ENCODE measurements at regions not wholly inside any gene's neighbourhood (a gene's known extent, or its start where the extent isn't known, plus 50 kb on each side); places are given as distances from the start of the nearest gene placed in this dataset.

GRCh38 chr12:115451780-115452736 lies 768.1 kb upstream of the TBX3 start:
- no peak overlapping the region for H3K4me3 ChIP-seq
- ATAC-seq (peak; percentile 82), DNase-seq (peak; percentile 31 to 61 (median 44))
- H3K9me3 ChIP-seq = no peaks in the 10 kb centered on the region
- H3K27me3 ChIP-seq = no peaks in the 10 kb centered on the region
- H3K4me1 ChIP-seq = peaks cover 9% of the 10 kb centered on the region
- TF ChIP-seq CTCF (IDR thresholded peaks at IDR 0.05) (no peak), POLR2A (IDR thresholded peaks at IDR 0.05) (no peak)
- intact Hi-C loops (cut with DNase I) = no loop called here
- no peak overlapping the region for H3K27ac ChIP-seq
- H3K36me3 ChIP-seq (replicated peaks in 1 of 2; ENCODE audit: insufficient read depth in 1 of 2, low read depth in 2 of 2) = no peaks in the 10 kb centered on the region
- 8 to 10% methylated on average over 36 to 39 of the region's 83 CpGs for WGBS, 2 donors

GRCh38 chr12:115451151-115451779 lies 767.3 kb upstream of the TBX3 start:
- no peaks in the 10 kb centered on the region for H3K27me3 ChIP-seq
- TF ChIP-seq POLR2A (IDR thresholded peaks at IDR 0.05) (no peak), CTCF (IDR thresholded peaks at IDR 0.05) (no peak)
- peaks cover 9% of the 10 kb centered on the region for H3K4me1 ChIP-seq
- WGBS, 2 donors = 55 to 59% methylated on average over 12 of the region's 12 CpGs
- H3K27ac ChIP-seq = no peak overlapping the region
- H3K9me3 ChIP-seq = no peaks in the 10 kb centered on the region
- intact Hi-C loops (cut with DNase I) = no loop called here
- no peaks in the 10 kb centered on the region for H3K36me3 ChIP-seq (replicated peaks in 1 of 2; ENCODE audit: insufficient read depth in 1 of 2, low read depth in 2 of 2)
- ATAC-seq = no peak
- H3K4me3 ChIP-seq = no peak overlapping the region
- DNase-seq = no peak

GRCh38 chr12:115450710-115451109 lies 766.7 kb upstream of the TBX3 start:
- Histone ChIP-seq H3K36me3 (replicated peaks in 1 of 2; ENCODE audit: insufficient read depth in 1 of 2, low read depth in 2 of 2) (no peaks in the 10 kb centered on the region), H3K4me1 (peaks cover 9% of the 10 kb centered on the region), H3K27ac (no peak overlapping the region), H3K4me3 (no peak overlapping the region), H3K27me3 (no peaks in the 10 kb centered on the region), H3K9me3 (no peaks in the 10 kb centered on the region)
- DNase-seq = no peak
- 77 to 89% methylated on average over 7 to 8 of the region's 8 CpGs for WGBS, 2 donors
- TF ChIP-seq POLR2A (IDR thresholded peaks at IDR 0.05) = no peak
- TF ChIP-seq CTCF (IDR thresholded peaks at IDR 0.05) = no peak
- intact Hi-C loops (cut with DNase I) = no loop called here
- ATAC-seq = no peak

- no peaks in the 10 kb centered on the region for H3K9me3 ChIP-seq
- no peak for TF ChIP-seq CTCF (IDR thresholded peaks at IDR 0.05)
- TF ChIP-seq POLR2A (IDR thresholded peaks at IDR 0.05) = no peak
- H3K27me3 ChIP-seq = no peaks in the 10 kb centered on the region
- intact Hi-C loops (cut with DNase I) = no loop called here
- H3K27ac ChIP-seq = no peak overlapping the region
- DNase-seq = no peak
- WGBS, 2 donors = 70 to 82% methylated on average over 3 of the region's 3 CpGs
- no peak overlapping the region for H3K4me3 ChIP-seq
- H3K4me1 ChIP-seq = peaks cover 9% of the 10 kb centered on the region
- no peaks in the 10 kb centered on the region for H3K36me3 ChIP-seq (replicated peaks in 1 of 2; ENCODE audit: insufficient read depth in 1 of 2, low read depth in 2 of 2)
- ATAC-seq = no peak
Measured at GRCh38 chr12:115450017-115450416, 766.0 kb upstream of the TBX3 start.
